ENCODE measurements at regions not wholly inside any gene's neighbourhood (a gene's known extent, or its start where the extent isn't known, plus 50 kb on each side); places are given as distances from the start of the nearest gene placed in this dataset.
A peak's percentile ranks its signal among the peaks of the same experiment; 100 is the strongest.

GRCh38 chr4:67126570-67126969 is 418.7 kb downstream of the CENPC start:
- DNase-seq (ENCODE audit: low read depth), result no peak
- TF ChIP-seq CTCF (IDR thresholded peaks at IDR 0.05; ENCODE audit: insufficient read depth, low read length), result no peak
- no peak overlapping the region for H3K4me3 ChIP-seq (ENCODE audit: low read depth, low read length)

GRCh38 chr4:67125636-67126514 is 419.4 kb downstream of the CENPC start:
- TF ChIP-seq CTCF (IDR thresholded peaks at IDR 0.05; ENCODE audit: insufficient read depth, low read length), result no peak
- H3K4me3 ChIP-seq (ENCODE audit: low read depth, low read length), result no peak overlapping the region

GRCh38 chr4:67124716-67125115 is 420.6 kb downstream of the CENPC start:
- TF ChIP-seq CTCF (IDR thresholded peaks at IDR 0.05; ENCODE audit: insufficient read depth, low read length), result no peak
- no peak for DNase-seq (ENCODE audit: low read depth)
- H3K4me3 ChIP-seq (ENCODE audit: low read depth, low read length), result no peak overlapping the region

More at GRCh38 chr4:67125636-67126514, 419.4 kb downstream of the CENPC start:
- DNase-seq (ENCODE audit: low read depth), result no peak

- no peak for DNase-seq (ENCODE audit: low read depth)
- H3K4me3 ChIP-seq (ENCODE audit: low read depth, low read length), result no peak overlapping the region
- TF ChIP-seq CTCF (IDR thresholded peaks at IDR 0.05; ENCODE audit: insufficient read depth, low read length), result peak; percentile 25
Measured at GRCh38 chr4:67122029-67122428, 423.3 kb downstream of the CENPC start.

DNA sequence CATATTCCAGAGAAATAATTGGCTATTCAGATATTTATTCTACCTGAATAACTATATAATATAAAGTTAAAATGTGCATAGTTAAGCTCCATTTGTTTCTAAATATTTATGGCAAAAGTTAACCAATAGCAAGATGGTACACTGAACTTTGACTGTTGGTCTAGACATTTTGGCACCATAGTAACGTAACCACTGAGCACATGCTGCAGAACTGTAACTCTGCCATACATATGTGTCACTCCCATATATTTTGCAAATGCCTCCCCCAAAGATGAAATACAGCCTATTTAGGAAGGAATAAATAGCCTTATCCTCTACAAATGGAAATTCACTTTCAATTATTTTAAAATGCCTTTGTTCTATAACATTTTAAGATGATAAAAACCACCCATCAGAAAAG is 424.9 kb downstream of the CENPC start:
- DNase-seq (ENCODE audit: low read depth), result no peak
- no peak for TF ChIP-seq CTCF (IDR thresholded peaks at IDR 0.05; ENCODE audit: insufficient read depth, low read length)
- no peak overlapping the region for H3K4me3 ChIP-seq (ENCODE audit: low read depth, low read length)

- no peak for TF ChIP-seq CTCF (IDR thresholded peaks at IDR 0.05; ENCODE audit: insufficient read depth, low read length)
- DNase-seq (ENCODE audit: low read depth), result no peak
- no peak overlapping the region for H3K4me3 ChIP-seq (ENCODE audit: low read depth, low read length)
Measured at GRCh38 chr4:67109276-67109675, 436.0 kb downstream of the CENPC start.

Data from fibroblast of the aortic adventitia (primary cell).